ENCODE measurements at regions not wholly inside any gene's neighbourhood (a gene's known extent, or its start where the extent isn't known, plus 50 kb on each side); places are given as distances from the start of the nearest gene placed in this dataset.
"Not testable (repeated sequence)": the region's sequence is repeated elsewhere in the genome, so short reads cannot be mapped to it uniquely, and the experiment has no call there.

DNA sequence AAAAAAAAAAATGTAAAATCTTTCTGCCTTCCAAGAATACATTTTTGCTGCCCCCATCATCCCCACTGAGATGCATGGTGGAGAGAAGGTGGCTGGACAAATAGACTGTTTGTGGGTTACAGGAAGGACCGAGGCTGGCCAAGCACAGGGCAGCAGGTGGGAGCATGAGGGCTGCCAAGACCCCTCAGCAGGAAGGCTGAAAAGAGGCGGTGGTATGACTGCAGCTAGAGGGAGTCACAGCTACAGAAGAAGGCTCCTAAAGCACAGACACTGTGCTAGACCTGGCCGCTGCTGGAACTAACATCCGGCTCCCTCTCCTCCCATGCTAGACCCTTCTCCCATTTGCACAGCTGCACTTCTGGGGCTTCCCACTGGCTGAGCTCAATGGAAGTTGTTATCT is 289.6 kb downstream of the TCERG1L start:
- DNase-seq (ENCODE audit: low spot score) = no peak

DNA sequence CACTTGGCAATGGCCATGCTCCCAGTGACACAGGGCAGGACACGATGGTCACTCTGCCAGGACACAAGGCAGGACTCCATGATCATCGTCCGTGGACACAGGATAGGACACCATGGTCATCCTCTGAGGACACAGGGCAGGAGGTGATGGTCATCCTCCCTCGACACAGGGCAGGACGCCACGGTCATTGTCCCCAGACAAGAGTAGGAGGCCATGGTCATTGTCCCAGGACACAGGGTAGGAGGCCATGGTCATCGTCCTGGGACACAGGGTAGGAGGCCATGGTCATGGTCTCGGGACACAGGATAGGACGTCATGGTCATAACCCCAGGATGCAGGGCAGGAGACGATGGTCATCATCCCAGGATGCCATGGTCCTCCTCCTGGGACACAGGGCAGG is 289.2 kb downstream of the TCERG1L start:
- no peak for DNase-seq (ENCODE audit: low spot score)

DNA sequence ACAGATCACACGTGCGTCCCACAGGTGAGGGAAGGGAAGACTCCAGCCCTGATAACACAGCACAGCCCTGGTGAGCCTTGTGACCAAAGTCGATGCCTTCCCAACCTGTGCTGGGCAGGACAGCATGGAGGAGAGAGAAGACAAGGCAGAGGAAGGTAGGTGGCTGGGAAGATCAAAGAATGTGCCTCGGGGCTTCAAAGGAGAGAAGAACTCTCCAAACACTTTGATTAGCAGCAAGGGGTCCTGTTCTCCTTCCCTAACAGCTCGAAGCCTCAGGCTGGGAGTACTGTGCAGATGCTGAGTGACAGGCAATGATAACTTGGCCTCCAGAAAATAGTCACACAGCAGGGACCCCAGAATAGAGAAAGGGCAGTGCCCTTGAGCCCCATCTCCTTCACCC is 288.5 kb downstream of the TCERG1L start:
- DNase-seq (ENCODE audit: low spot score) = no peak

DNA sequence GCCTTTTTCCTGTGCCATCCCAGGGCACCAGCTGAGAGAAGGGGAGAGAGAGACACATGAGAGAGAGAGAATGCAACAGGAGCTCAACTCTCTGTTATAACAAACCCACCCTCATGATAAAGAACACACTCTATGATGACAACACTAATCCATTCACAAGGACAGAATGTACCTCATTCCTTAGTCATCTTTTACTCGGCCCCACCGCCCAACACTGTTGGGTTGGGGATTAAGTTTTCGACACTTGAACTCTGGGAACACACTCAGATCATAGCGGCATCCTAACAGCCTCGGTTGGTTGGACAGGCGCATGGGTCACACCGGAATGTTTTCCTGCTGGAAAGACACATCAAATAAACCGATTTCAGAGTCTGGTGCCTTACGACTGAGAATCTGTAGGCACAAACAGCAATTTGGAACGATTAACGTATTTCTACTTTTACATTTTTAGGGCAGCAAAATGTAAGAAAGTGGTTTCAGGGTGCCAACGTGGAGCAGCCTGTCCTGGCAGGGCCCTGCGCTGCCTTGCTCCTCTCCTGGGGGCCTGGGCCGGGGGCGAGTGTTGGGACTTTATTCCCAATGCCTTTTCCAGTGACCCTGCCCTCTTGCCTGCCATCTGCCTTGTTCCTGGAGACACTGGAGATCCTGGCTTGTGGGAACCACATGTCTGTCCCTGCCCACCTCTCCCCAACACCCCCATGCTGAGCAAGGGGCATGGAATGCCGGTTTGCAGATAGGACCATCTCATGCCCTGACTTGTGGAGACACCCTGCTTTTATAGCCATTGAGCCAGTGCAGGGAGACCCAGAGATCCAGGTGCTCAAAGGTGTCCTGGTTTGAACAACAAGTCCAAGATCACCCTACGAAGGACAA is 287.0 kb downstream of the TCERG1L start:
- no peak for DNase-seq (ENCODE audit: low spot score)

DNA sequence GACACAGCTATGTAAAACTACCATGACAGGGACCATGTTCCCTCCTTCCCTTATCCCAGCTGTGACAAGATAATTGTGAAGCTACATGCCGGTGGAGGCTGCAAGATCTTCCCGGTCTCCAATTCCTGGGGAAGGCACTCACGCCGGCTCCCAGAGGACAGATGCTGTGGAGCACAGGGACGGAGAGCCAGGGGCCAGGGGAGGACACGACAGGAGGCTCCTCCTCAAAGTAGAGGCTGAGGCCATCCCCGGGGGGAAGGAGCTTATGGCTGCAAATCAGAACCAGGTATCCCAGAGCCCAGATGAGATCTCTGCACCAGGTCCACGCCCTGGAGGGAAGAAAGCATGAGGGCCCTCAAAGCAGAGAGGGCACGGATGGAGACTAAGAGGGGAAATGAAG is 286.2 kb downstream of the TCERG1L start:
- no peak for DNase-seq (ENCODE audit: low spot score)

DNA sequence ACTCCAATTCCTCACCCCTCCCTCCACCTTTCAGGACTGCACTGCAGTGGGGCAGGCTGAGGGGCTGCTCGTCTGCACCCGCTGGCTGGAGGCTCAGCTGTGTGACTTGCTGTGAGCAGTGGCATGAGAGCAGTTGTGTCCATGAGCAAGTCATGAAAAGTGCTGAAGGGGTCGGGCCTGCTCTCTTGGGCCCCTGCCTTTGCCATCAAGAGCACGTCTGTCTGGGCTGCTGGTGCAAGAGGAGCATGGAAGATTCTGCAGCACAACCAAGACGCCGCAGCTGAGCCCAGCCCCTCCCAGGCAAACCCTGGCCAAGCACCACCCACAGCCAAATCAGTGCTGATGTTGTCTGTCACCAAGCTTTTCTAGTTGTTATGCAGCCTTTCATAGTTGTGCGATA is 284.3 kb downstream of the TCERG1L start:
- no peak for DNase-seq (ENCODE audit: low spot score)

DNA sequence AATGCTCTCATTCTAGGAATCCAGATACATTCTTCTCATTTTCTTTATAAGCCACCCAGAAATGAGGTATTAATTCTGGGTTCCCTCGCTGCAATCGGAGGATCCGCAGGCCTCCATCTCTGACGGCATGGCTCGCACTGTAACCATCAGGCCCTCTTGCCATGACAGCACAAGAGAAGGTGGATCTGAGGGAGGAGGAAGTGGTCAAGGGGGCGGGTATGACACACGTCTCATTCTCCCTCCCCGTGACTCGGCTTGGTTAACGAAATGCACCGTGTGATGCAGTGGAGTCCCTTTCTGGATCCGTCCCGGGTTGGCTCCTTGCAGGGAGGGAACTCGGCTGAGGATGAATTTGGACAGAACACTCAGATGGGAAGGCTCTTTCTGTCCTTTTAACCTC is 280.2 kb downstream of the TCERG1L start:
- DNase-seq (ENCODE audit: low spot score) = no peak

DNA sequence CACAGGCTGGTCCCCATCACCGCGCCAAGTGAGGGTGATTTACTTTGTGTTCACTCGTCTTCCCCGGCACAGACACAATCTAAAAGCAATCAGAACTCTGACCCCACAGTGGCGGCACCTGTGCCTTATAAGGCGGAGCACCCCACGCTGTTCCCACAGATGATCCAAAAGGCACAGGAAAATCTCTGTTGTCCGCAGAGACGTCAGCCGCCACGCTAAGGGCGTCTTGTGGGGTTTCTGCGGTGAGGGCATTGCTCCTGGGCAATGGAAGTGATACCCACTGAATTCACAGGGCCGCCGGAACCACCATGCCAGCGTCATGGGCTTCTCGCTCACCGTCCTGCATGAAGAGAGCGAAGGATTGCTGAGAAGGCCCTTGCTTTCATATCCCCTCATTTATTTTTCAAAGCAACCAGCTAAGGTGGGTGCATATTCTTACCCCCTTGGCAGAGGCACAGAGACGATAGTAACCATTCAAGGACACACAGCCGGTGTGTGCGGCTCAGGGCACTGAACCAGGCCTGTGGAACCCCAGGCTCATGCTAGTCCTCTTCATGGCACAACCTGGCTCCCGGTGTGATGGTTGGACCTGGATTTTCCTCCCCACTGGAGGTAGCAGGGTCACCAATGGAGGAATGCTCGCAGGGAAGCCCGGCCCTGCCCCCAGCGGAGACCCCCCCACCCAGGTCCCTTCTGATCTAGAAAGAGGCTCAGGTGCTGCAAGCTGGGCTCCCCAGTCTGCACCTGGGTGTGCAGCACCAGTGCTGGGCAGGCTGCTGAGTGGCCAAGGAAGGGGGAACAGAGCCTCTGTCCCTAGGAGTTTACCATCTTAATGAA is 279.0 kb downstream of the TCERG1L start:
- no peak for DNase-seq (ENCODE audit: low spot score)

DNA sequence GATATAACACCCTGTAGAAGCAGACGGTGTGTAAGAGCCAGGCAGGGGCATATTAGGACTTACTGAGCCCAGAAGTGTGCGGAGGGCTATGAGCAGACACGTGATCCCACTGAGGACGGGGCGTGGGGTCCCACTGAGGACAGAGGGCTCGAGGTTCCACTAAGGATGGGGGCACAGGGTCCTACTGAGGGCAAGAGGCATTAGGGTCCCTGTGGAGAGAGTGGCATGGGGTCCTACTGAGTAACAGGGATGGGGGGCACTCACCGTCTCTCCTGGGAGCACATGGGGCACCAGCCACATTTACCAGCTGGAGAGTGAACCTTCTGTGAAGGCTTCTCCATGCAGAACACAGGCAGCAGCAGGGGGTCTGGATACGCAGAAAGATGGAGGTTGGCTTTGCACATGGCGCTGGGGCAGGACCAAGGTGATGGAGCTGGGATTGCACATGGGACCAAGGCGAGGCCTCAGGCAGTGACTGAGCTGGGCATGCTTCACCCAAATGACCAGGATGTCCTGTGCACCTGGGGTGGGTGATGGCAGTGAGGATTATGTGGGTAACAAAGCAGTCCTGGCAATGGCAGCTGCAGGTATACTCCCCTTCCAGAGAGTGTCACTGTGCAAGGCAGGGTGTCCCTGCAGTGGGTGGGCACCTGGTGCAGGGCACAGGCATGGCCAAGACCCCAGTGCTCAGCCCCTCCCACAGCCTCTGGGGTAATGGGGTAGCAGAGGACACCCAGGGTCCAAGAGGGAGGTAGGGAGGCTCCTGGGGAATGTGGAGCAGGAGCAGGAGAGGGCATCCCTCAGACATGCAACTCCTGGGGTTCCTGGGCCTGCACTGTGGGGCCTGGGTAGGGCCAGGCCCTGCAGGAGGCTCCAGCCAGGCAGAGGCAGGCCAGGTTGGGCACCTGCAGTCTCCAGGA is 278.1 kb downstream of the TCERG1L start:
- DNase-seq (ENCODE audit: low spot score) = no peak

DNA sequence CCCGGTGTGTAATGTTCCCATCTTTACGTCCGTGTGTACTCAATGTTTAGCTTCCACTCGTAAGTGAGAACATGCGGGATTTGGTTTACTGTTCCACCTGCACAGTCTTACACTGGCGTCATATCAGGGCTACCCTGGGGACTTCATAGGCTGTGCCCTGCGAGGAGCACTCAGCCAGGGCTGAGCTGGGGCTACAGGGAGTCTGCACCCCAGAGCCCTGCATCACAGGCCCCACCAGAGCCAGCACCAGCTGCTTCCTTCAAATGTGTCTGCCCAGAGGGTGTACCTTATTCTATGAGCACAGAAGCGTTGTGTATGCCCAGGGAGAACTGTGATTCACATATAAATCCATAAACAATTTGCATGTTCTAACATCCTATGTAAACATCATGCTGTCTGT is 277.1 kb downstream of the TCERG1L start:
- DNase-seq (ENCODE audit: low spot score) = no peak

DNA sequence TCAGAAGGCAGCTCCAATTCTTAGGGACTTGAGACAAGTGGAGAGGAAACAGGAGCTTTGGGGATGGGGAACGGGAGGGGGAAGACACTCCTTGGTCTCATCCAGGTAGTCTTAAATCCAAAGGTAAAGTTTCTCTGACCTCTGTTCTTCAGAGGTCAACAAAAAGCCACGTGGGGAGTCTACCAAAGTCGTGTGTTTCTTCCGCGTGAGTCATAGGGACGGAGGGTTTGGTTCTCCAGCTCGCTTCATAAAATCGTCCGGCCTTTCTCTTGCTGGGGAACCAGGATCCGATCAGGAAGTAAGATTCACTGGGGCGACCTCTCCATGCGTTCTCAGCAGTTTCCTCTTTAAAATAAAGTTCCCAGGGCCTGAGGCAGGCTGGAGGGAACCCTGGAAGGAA is 275.7 kb downstream of the TCERG1L start:
- no peak for DNase-seq (ENCODE audit: low spot score)

DNA sequence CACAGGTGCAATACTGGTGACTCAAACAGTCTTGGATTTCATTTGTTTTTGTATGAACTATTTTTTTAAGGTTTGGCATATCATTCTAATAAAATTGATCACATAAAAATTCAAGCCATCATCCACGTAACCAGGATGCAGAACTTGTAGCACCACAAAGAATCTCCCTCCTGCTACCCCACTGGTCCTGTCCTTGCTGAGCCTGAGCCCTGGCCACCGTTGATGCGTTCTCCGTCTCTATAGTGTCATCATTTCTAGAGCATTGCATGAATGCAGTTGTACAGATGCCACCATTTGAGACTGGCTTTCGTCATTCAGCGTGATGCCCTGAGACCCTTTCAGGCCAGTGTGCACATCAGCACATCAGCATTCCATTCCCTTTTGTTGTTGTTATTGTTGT is 273.5 kb downstream of the TCERG1L start:
- DNase-seq (ENCODE audit: low spot score) = no peak

DNA sequence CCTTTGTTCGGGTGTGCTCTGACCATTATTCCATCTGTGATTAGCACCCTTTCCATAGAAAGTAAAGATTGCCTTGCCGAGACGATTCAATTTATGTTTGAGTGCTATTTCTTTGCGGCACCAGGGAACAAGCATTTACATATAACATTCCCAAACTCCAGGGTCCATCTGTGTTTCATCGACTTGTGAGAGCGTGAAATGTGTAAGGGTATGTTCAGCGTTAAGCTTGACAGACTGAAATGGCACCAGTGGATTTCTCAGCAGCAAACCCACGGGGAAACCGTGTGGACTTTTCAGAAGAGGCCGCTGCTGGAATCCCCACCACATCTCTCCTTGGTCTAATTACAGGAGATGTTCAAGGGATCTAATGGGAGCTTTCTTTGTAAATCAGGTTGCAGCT is 270.5 kb downstream of the TCERG1L start:
- DNase-seq (ENCODE audit: low spot score) = no peak

DNA sequence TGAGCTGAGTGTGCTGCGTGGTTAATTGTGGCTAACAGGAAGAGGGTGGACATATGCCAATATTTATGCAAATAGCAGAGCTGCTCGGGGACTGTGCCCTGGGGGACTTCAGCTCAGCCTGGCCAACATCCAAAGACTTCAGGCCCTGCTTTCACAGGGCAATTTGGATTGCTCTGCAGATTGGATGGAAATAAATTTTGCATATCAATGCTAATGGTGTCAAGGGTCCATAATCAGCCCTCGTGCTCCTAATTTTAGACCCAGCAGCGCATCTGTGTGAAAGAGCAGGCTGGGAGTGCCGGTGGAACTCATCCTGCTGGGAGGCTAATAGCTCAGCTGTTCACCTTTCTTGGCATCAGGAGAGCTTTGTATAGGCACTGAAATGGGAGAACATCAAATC is 270.1 kb downstream of the TCERG1L start:
- DNase-seq (ENCODE audit: low spot score) = no peak

DNA sequence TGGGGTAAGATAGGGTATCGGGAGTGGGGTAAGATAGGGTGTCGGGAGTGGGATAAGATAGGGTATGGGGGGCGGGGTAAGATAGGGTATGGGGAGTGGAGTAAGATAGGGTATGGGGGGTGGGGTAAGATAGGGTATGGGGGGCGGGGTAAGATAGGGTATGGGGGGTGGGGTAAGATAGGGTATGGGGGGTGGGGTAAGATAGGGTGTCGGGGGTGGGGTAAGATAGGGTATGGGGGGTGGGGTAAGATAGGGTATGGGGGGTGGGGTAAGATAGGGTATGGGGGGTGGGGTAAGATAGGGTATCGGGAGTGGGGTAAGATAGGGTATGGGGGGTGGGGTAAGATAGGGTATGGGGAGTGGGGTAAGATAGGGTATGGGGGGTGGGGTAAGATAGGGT is 269.5 kb downstream of the TCERG1L start:
- not testable (repeated sequence) for DNase-seq (ENCODE audit: low spot score)
